IPS-NIHi7 (cell line): ENCODE measurements at regions not wholly inside any gene's neighbourhood (a gene's known extent, or its start where the extent isn't known, plus 50 kb on each side); places are given as distances from the start of the nearest gene placed in this dataset.

Source experiments
- DNase-seq: peaks from one replicate; pipeline ENCODE4 v3.0.0; 2012; ENCODE audit warnings: mixed read lengths; ENCODE audit errors: extremely low spot score

DNA sequence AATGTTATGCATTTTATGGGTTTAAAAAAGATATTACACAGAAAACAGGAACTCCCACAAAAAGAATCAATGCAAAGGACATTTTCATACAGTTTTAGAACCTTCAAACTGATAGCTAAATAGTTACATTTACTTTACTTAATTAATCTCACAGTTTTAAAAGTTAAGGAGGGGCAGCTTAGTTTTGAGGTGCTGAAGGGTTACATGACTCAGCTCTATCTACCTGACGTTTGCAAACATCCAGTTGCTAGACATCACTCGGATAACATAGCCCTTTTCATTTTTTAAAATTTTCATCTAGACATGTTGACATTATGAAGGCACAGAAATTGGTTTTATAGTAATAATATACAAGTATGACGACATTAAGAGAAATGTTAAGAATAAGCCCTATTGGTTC is 53.7 kb upstream of the HSD17B12 start:
- no peak for DNase-seq
